HG03520 (cell line): ENCODE measurements at regions not wholly inside any gene's neighbourhood (a gene's known extent, or its start where the extent isn't known, plus 50 kb on each side); places are given as distances from the start of the nearest gene placed in this dataset.

Experiments used
- ATAC-seq: cut with Tn5 transposase; IDR thresholded peaks from one replicate; pipeline ENCODE4 v1.9.1; 2021; ENCODE audit warnings: mild to moderate bottlenecking, moderate library complexity; ENCODE audit not compliant: unreplicated experiment

- ATAC-seq, result no peak
Observed at GRCh38 chr5:57551251-57551650, 68.6 kb upstream of the ACTBL2 start.

- no peak for ATAC-seq
Observed at GRCh38 chr5:57550132-57550531, 67.5 kb upstream of the ACTBL2 start.

- no peak for ATAC-seq
Observed at GRCh38 chr5:57549566-57549965, 67.0 kb upstream of the ACTBL2 start.

- no peak for ATAC-seq
Observed at GRCh38 chr5:57540823-57541222, 58.2 kb upstream of the ACTBL2 start.

GRCh38 chr5:57539281-57539701 lies 56.7 kb upstream of the ACTBL2 start:
- no peak for ATAC-seq

GRCh38 chr5:57538341-57538955 lies 55.8 kb upstream of the ACTBL2 start:
- no peak for ATAC-seq

GRCh38 chr5:57537811-57538210 lies 55.2 kb upstream of the ACTBL2 start:
- no peak for ATAC-seq

- ATAC-seq, result no peak
Observed at GRCh38 chr5:57532513-57533497, 50.2 kb upstream of the ACTBL2 start.
